ENCODE measurements at regions not wholly inside any gene's neighbourhood (a gene's known extent, or its start where the extent isn't known, plus 50 kb on each side); places are given as distances from the start of the nearest gene placed in this dataset.
"Not testable (repeated sequence)": the region's sequence is repeated elsewhere in the genome, so short reads cannot be mapped to it uniquely, and the experiment has no call there.

GRCh38 chr1:183753464-183753891 is 51.4 kb upstream of the RGL1 start:
- DNase-seq (ENCODE audit: low spot score): no peak

DNA sequence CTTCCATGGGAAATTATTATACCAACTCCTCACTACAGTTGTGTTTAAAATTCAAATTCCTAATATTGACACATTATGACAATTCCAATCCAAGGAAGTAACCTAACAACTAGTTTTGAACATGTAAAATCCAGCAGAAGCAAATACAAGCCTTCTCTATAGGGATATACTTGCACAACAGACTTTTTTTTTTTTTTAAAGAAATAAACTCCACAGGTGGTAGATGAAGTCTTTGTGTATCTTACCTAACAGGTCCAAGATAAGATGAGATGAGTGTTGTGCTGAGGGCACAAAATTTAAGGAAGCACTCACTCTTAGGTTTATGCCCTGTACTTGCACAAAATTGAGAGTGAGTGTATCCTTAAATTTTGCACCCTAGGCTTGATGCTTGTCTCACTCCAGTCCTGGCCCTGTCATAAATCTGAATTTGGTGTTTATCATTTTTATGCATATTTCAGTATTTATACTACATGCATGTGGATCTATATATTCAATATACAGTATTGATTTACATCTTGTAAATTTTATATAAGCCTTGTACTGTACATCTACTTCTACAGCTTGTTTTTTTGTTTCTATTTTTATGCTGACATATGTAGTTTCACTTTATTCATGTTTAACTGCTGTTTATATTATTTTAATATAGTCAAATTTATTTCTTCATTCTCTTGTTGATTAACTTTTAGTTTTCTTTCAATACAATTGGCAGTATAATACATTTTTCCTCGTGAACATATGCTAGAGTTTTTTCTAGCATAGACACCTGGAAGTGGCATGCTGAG is 60.6 kb upstream of the RGL1 start:
- DNase-seq (ENCODE audit: low spot score): no peak

DNA sequence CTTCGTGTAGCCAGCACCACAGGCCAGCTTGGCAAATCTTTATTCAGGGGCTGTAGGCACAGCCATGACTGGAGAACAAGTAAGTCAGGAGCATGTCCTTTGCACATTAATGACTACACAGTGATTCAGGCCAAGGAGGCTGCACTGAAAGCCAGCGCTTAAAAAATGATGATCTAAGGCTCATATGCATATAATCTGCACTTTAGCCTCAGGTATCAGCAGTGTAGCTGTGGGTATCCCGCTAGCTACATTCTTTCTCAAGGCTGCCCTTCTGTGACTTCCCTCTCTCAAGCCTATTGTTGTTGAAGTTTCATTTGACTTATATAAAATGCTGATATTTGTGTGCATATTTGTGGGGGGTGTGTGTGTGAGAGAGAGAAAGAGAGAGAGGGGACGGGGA is 62.6 kb upstream of the RGL1 start:
- no peak for DNase-seq (ENCODE audit: low spot score)

DNA sequence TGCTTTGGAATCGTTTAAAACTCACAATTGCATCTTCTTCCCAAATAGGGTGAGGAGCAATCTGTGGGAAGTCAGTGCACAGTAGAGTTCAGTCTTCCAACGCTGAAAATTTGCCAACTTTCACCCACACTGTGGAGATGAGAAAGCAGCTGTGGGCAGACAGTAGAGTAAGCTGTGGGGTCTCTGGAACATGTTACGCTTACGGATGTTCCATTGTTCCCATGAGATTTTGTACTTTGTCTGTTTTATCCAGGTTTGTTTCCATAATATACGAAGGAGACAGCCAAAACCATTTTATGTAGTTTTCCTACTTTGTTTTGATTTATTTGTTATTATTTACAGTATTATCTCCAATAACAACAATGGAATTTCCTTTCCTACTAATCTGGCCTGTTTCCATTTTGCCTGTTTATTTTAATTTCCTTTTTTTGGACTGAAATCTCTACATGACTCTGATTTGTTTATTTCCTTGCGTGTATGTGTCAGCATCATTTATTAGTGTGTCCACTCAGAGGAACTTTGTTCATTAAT is 65.1 kb upstream of the RGL1 start:
- peak; percentile 31 for DNase-seq (ENCODE audit: low spot score)

DNA sequence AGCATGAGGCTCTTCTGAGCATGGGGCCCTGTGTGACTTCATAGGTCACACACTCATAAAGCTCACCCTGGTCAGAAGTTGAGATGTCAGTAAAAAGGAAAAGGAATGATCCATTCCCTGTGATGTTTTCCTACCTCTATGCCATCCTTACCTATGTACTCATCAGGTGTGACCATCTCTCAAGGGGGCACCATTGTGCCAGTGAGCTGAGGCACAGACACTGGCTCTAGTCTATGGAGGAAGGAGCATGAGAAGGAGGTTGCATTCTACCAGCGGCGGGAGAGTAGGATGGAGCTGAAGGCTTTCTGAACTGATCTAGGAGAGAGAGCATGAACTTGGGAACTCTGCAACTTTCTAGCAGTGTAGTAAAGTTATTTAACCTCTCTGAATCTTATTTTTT is 65.8 kb upstream of the RGL1 start:
- DNase-seq (ENCODE audit: low spot score): no peak

DNA sequence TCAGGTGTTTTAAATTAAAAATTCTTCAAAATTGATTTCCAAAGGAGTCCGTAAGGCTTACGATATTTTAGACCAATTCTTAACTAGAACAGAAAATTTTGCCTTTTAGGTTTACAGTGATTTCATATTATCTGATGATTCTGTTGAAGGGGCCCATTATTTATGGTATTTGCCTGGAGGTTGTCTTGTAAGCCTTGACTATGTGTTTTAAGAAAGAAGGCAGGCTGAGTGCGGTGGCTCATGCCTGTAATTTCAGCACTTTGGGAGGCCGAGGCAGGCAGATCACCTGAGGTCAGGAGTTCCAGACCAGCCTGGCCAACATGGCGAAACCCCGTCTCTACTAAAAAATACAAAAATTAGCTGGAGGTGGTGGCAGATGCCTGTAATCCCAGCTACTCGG is 67.0 kb upstream of the RGL1 start:
- DNase-seq (ENCODE audit: low spot score): not testable (repeated sequence)

GRCh38 chr1:183736343-183736742 is 68.6 kb upstream of the RGL1 start:
- no peak for DNase-seq (ENCODE audit: low spot score)

DNA sequence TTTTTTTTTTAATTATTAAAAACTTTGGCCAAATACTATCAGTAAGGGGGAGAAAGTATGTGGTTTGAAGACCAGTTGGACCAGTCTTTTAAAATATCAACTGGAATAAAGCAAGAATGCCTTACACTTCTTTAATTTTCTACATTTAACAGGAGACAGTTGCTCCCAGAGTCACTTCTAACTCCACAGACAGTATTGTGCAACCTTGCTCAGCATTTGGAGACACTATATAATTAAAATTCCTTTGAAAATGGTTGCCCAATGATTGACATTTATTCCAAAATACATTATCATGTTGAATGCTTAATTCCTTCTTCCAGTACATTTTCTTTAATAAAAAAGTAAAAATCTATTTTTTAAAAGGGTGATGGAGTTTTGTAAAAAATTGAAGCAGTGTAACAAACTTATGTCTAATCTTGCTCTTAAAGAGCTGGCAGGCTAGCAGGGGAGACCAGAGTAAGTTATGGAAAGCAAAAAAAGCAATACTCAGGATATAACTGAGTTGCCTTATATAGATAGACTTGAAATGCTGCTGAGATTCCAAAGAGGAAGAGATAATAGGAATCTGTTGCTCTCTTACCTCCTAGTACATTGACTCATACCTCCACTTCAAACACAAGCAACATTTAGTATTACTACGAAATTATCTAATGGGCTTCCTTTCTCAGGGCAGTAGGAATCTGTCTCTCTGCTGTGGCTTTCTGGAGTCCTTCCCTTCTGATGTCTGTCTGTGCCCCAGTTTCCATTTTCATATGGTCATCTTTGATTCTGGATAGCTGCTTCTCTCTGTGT is 69.7 kb upstream of the RGL1 start:
- no peak for DNase-seq (ENCODE audit: low spot score)

GRCh38 chr1:183734543-183735036 is 70.3 kb upstream of the RGL1 start:
- peak; percentile 76 for DNase-seq (ENCODE audit: low spot score)

DNA sequence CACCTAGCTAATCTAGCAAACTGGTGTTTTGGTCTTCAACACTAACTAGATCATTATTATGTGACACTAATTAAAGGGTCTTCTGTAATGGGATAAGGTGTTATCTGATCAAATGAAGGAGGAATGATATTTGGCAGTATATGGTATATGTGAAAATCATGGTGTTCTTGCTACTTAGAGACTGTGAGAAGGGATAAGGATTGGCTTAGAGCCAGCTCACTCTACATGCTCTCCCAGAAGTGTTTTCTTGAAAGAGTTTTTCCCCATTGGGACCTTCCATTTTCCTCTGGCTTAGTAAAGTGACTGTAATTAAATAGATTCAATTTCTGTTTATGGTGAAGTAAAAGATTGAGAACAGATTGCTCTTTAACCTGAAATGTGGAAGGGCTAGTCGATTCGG is 71.2 kb upstream of the RGL1 start:
- DNase-seq (ENCODE audit: low spot score): no peak

GRCh38 chr1:183732236-183732880 is 72.6 kb upstream of the RGL1 start:
- DNase-seq (ENCODE audit: low spot score): no peak

DNA sequence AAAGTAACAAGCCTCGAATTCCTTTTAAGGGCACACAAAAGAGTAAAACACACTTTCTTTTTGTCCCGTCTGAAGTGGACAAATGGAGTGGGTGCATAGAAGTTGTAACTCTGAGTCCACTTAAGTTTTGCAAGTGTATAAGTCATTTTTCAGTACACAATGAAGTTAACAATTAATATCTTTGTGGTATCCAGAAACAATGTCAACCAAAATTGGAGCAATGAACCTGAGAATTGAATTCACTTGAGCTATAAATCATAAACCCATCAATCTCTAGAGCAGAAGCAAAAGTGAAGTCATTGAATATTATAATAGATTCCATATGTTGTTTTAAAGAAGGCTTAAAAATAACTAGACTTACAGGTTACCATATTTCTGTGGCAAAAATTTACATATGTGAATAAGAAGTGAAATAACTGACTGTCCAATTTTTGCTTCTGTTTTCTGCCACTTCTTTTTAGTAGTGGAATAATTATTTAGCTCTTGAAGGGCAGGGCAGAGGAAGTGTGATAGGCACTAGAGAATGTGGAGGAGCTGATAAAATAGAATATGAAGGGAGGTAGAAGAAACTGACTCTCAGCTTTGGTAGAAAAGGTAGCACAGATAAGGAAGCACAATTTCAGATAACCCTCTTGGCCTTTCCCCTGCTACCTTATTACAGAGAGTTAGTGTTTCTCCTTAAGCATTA is 73.9 kb upstream of the RGL1 start:
- no peak for DNase-seq (ENCODE audit: low spot score)

DNA sequence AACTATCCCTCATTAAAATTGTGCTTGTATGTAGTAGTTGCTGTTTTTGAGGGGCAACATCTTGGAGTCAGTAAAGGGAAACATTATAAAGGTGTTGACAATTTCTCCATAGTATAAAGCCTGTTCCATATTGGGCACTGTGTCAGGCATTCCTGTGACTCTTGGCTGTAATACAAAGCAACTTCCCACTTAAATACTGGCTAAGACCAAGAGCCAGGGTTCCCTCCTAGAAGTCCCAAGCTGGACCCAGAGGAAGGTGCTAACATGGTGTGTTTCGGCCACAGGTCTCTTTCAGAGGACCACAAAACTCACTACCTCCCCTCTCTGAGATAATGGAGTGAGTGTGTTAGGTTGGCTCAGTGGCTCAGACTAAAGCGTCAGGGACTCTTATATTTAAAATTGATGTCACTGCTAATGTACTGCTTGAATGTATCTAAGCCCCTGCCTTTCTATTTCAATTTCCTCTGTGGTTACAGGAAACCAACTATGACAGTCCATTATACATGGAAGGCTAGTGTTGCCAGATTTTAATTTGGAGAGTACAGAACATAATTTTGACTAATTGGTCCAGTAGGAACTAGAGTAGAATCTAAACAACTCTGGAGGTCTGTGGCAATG is 74.7 kb upstream of the RGL1 start:
- no peak for DNase-seq (ENCODE audit: low spot score)

DNA sequence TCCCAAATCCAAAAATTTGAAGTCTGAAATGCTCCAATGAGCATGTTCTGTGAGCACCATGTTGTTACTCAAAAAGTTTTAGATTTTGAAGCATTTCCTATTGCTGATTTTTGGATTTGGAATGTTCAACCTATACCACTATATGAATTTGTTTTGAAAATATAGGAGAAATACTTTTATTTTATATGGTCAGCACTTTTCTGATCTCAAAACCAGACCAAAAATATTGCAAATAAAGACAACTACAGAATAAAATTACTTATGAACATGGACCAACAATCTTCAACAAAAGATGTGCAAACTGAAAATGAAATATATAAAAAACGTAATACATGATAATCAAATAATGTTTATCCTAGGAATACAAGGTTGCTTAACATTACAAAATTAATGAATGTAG is 73.7 kb upstream of the APOBEC4 start:
- no peak for DNase-seq (ENCODE audit: low spot score)

DNA sequence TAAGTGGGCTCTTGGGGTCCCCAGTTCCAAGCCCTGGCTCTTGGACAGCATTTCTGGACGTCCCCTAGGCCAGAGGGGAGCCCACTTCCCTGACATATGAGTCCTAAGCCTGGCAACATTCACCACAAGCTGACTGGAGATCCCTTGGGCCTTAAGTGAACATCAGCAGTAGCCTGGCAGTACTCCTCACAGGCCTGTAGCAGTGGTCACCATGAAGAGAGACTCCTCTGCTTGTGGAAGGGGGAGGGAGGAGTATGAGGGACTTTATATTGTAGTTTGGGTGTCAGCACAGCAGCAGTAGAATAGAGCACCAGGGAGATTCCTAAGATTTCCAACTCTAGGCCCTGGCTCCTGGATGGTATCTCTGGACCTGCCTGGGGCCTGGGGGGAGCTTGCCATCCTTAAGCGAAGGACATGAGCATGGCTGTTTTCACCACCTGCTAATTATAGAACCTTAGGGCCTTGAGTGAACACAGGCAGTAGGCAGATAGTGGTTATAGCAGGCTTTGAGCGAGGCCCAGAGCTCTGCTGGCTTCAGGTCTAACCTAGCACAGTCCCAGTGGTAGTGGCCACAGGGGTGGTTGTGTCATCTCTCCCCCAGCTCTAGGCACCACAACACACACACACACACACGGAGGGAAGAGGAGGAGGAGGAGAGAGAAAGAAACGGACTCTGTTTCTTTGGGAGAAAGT is 71.4 kb upstream of the APOBEC4 start:
- DNase-seq (ENCODE audit: low spot score): no peak

DNA sequence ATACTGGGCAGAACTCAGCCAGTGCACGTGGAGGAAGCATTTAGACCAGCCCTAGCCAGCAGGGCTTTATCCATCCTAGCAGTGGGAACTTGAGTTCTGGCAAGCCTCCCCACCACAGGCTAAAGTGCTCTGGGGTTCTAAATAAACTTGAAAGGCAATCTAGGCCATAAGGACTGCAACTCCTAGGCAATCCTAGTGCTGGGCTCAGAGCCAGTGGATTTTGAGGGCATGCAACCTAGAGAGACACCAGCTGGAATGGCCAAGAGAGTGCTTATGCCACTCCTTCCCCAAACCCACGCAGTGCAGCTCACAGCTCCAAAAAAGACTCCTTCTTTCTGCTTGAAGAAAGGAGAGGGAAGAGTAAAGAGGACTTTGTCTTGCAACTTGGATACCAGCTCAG is 70.5 kb upstream of the APOBEC4 start:
- DNase-seq (ENCODE audit: low spot score): no peak

DNA sequence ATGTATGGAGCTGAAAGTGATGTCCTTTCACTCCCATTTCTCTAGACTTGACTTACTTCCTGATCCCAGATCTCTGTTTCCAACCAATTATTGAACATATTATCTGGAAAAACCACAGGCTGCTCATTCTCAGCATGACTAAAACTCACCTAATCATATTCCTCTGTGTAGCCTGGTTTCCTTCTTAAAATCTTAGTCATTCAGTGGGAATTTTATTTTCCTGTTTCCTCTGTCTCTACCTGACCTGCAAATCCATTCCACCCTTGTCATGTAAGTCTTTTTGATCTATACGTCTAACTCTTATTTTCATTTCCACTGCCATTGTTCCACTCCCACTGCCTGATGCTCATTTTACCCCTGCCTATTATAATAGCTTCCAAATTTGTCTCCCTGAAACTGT is 67.9 kb upstream of the APOBEC4 start:
- no peak for DNase-seq (ENCODE audit: low spot score)

DNA sequence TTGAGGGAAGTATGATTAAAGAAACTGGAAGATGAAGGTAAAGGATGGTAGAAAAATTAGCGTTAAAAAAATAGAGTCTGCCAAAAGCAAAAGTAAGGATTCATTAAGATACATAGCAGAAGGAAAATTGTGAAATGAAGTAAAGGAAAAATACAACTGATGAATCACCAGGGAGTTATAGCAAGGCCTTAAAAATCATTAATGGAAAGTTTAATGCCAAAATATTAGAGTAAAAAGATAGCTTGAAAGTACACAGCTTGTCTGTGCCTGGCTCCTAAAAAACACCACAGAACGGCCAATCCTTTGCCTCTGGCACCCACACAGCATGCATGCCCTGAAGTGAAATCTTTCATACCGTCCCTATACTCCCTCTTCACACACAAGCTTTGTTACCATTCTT is 66.9 kb upstream of the APOBEC4 start:
- DNase-seq (ENCODE audit: low spot score): no peak

DNA sequence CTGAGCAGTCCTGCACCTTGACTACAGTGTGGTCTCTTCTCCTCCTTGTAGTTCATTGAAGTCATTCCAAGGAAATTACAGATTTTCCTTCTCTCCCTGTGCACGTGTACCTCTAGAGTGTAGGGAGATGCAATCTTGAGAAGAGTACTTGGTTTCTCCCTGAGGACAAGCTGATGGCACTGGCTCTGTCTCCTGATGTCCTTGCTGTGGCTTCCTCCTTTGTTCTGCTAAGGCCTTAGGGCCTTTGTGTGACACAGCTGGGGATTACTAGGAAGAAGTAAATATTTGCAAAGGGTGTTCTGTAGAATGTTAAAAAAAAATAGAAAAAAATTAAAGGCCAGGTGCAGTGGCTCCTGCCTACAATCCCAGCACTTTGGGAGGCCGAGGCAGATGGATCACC is 66.2 kb upstream of the APOBEC4 start:
- DNase-seq (ENCODE audit: low spot score): no peak

DNA sequence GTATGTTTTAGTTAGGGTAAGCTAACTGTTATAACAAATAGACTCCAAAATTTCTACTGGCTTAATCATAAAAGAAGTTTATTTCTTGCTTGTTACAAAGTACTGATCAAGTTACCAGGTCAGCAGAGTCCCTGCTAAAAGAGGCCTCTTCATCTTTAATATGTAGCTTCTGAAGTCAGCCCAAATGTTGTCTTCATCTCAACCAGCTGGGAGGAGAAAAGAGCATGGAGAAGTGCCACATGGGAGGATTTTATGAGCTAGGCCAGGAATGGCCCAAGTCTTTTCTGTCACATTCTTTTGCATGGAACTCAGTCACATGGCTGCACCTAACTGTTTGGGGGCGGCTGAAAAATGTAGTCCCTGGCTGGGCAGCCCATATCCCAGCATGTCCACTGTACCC is 63.2 kb upstream of the APOBEC4 start:
- no peak for DNase-seq (ENCODE audit: low spot score)

Data from Ammon's horn (tissue), 1 donor.